Cardiac fibroblast (primary cell): ENCODE measurements at regions not wholly inside any gene's neighbourhood (a gene's known extent, or its start where the extent isn't known, plus 50 kb on each side); places are given as distances from the start of the nearest gene placed in this dataset.

ENCODE experiments used
- DNase-seq, 2 donors: peaks; one replicate each; pipeline versions ENCODE4 v3.0.0 to v3.0.0-alpha.2; 2010; ENCODE audit warnings: low read depth in 2 of 2
- H3K4me3 ChIP-seq, 2 donors: replicated peaks in 1 of 2; 1 replicate in 1 of 2; 2 replicates in 1 of 2; pipeline ENCODE4 v1.5.1; 2011; ENCODE audit warnings: low read depth in 2 of 2, low read length in 2 of 2, mild to moderate bottlenecking in 2 of 2, moderate library complexity in 1 of 2
- CTCF ChIP-seq: IDR thresholded peaks from one replicate; pipeline ENCODE4 v1.5.1; 2011; ENCODE audit warnings: low read depth, mild to moderate bottlenecking, low read length, inconsistent platforms

- DNase-seq = no peak
- no peak for TF ChIP-seq CTCF
- H3K4me3 ChIP-seq = no peak overlapping the region
Measured at GRCh38 chr11:127080735-127081134, 80.2 kb upstream of the KIRREL3 start.

GRCh38 chr11:127075758-127076157, 75.2 kb upstream of the KIRREL3 start:
- TF ChIP-seq CTCF = no peak
- H3K4me3 ChIP-seq = no peak overlapping the region
- DNase-seq = no peak

- peak; percentile 7 to 60 for DNase-seq
- no peak overlapping the region for H3K4me3 ChIP-seq
- TF ChIP-seq CTCF = peak; percentile 24
Measured at GRCh38 chr11:127074151-127074761, 73.7 kb upstream of the KIRREL3 start.

- DNase-seq = no peak
- no peak for TF ChIP-seq CTCF
- no peak overlapping the region for H3K4me3 ChIP-seq
Measured at GRCh38 chr11:127073621-127074020, 73.1 kb upstream of the KIRREL3 start.

GRCh38 chr11:127071606-127072005, 71.0 kb upstream of the KIRREL3 start:
- no peak for TF ChIP-seq CTCF
- DNase-seq = no peak
- no peak overlapping the region for H3K4me3 ChIP-seq

GRCh38 chr11:127070808-127071207, 70.2 kb upstream of the KIRREL3 start:
- no peak overlapping the region for H3K4me3 ChIP-seq
- TF ChIP-seq CTCF = no peak
- no peak for DNase-seq
